ENCODE measurements at regions not wholly inside any gene's neighbourhood (a gene's known extent, or its start where the extent isn't known, plus 50 kb on each side); places are given as distances from the start of the nearest gene placed in this dataset.

- TF ChIP-seq, protein P1, sequence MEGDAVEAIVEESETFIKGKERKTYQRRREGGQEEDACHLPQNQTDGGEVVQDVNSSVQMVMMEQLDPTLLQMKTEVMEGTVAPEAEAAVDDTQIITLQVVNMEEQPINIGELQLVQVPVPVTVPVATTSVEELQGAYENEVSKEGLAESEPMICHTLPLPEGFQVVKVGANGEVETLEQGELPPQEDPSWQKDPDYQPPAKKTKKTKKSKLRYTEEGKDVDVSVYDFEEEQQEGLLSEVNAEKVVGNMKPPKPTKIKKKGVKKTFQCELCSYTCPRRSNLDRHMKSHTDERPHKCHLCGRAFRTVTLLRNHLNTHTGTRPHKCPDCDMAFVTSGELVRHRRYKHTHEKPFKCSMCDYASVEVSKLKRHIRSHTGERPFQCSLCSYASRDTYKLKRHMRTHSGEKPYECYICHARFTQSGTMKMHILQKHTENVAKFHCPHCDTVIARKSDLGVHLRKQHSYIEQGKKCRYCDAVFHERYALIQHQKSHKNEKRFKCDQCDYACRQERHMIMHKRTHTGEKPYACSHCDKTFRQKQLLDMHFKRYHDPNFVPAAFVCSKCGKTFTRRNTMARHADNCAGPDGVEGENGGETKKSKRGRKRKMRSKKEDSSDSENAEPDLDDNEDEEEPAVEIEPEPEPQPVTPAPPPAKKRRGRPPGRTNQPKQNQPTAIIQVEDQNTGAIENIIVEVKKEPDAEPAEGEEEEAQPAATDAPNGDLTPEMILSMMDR (IDR thresholded peaks at IDR 0.05; ENCODE audit: insufficient read depth, low read depth, low read length), result no peak
- TF ChIP-seq EZH2 (IDR thresholded peaks at IDR 0.05; ENCODE audit: insufficient read depth, low read length), result no peak
Observed at GRCh38 chr5:126707080-126707479, 69.9 kb upstream of the LMNB1 start.

Measured in astrocyte (in vitro differentiated cells and primary cell).